GM12878 (cell line): ENCODE measurements at regions not wholly inside any gene's neighbourhood (a gene's known extent, or its start where the extent isn't known, plus 50 kb on each side); places are given as distances from the start of the nearest gene placed in this dataset.

Experiments
- ATAC-seq: fragments of 200-7000 bp; cut with Tn5 transposase; 3 replicates; pipeline ENCODE4 v1.9.1; 2020; ENCODE audit warnings: mild to moderate bottlenecking, moderate library complexity
- BruUV-seq: library from RNA; stranded (reverse); fragments of 400-500 nt; replicated peaks from 2 replicates; lab custom pipeline; 2021; lab: Mats Ljungman, UMichigan
- CTCF ChIA-PET: fragments of 300-600 bp; sonication (Branson Sonifier 250); formaldehyde crosslinking; extraction: SDS; loops from one replicate; lab custom pipeline; 2021; ENCODE audit warnings: inconsistent platforms; lab: Yijun Ruan, JAX
- POLR2A ChIA-PET: fragments of 350-600 bp; formaldehyde crosslinking; extraction: SDS; loops from one replicate; lab custom pipeline; 2021; ENCODE audit warnings: inconsistent platforms; lab: Charles Lee
- RAD21 ChIA-PET: fragments of 300-600 bp; sonication (Branson Sonifier 250); formaldehyde crosslinking; loops from one replicate; lab custom pipeline; 2023; ENCODE audit warnings: antibody characterized with exemption; ENCODE audit not compliant: unreplicated experiment; lab: Charles Lee
- SMC1A ChIA-PET: fragments of 300-600 bp; sonication (Branson Sonifier 250); formaldehyde crosslinking; loops from one replicate; lab custom pipeline; 2023; ENCODE audit not compliant: unreplicated experiment, uncharacterized antibody; lab: Charles Lee
- DNase-seq: peaks from one replicate; pipeline ENCODE4 v3.0.0-alpha.2; 2011; ENCODE audit warnings: low read depth, low spot score
- FAIRE-seq: peaks from 3 replicates; lab custom pipeline; 2011; peaks lifted over from hg19 to GRCh38; lab: Jason Lieb, UNC
- H2AFZ ChIP-seq: 2 replicates; pipeline ENCODE4 v1.6.0; 2011; ENCODE audit warnings: low read depth, low read length, control low read depth; ENCODE audit not compliant: control insufficient read depth
- H3K27ac ChIP-seq: 2 replicates; pipeline ENCODE4 v1.5.1; 2011; ENCODE audit warnings: control low read depth; ENCODE audit not compliant: control insufficient read depth, insufficient read depth
- H3K27me3 ChIP-seq, 2 experiments: replicated peaks in 1 of 2; 2 replicates each; pipeline versions ENCODE4 v1.6.0 to v1.6.1; 2011; ENCODE audit warnings: low read length in 1 of 2; ENCODE audit not compliant: control insufficient read depth in 2 of 2, insufficient read depth in 2 of 2
- H3K36me3 ChIP-seq, 2 experiments: 2 replicates each; pipeline ENCODE4 v1.5.1; 2011; ENCODE audit warnings: low read length in 1 of 2; ENCODE audit not compliant: control insufficient read depth in 2 of 2, insufficient read depth in 2 of 2
- H3K4me1 ChIP-seq: 2 replicates; pipeline ENCODE4 v1.6.1; 2011; ENCODE audit warnings: mild to moderate bottlenecking, low read length, moderate library complexity, mixed read lengths; ENCODE audit not compliant: control insufficient read depth, insufficient read depth
- H3K4me2 ChIP-seq: 2 replicates; pipeline ENCODE4 v1.6.0; 2011; ENCODE audit warnings: control low read depth; ENCODE audit not compliant: control insufficient read depth, insufficient read depth
- H3K4me3 ChIP-seq: fragments of 200-600 bp; sonication (generic); 2 replicates; pipeline ENCODE4 v1.5.1; 2016
- H3K79me2 ChIP-seq: 2 replicates; pipeline ENCODE4 v1.6.0; 2011; ENCODE audit warnings: low read length; ENCODE audit not compliant: control insufficient read depth, insufficient read depth
- H3K9ac ChIP-seq: 2 replicates; pipeline ENCODE4 v1.8.0; 2011; ENCODE audit warnings: low read length, control low read depth, mixed read lengths; ENCODE audit not compliant: control insufficient read depth, insufficient read depth
- H3K9me3 ChIP-seq: replicated peaks from 3 replicates; pipeline ENCODE4 v1.5.1; 2011; ENCODE audit warnings: mild to moderate bottlenecking, low read length; ENCODE audit not compliant: control insufficient read depth, insufficient read depth
- H4K20me1 ChIP-seq: 2 replicates; pipeline ENCODE4 v1.6.0; 2011; ENCODE audit not compliant: control insufficient read depth, insufficient read depth
- BMI1 ChIP-seq: fragments of 450-650 bp; IDR thresholded peaks from 2 replicates; pipeline ENCODE4 v1.6.1; 2016; ENCODE audit warnings: mild to moderate bottlenecking, moderate library complexity, borderline replicate concordance
- CREB1 ChIP-seq: IDR thresholded peaks from 2 replicates; pipeline ENCODE4 v1.6.1; 2012; ENCODE audit warnings: low read depth, mild to moderate bottlenecking, inconsistent platforms
- CTCF ChIP-seq, 3 experiments: IDR thresholded peaks in 2 of 3; conservative IDR thresholded peaks in 1 of 3; 2 replicates each; pipeline ENCODE4 v1.5.1; 2011; ENCODE audit warnings: low read depth in 3 of 3, low read length in 3 of 3, mild to moderate bottlenecking in 3 of 3, control low read depth in 2 of 3, moderate library complexity in 2 of 3, inconsistent platforms in 1 of 3, mixed read lengths in 1 of 3; ENCODE audit not compliant: control insufficient read depth in 2 of 3, insufficient read depth in 1 of 3; ENCODE audit errors: extremely low read depth in 1 of 3
- DPF2 ChIP-seq: fragments of 450-650 bp; IDR thresholded peaks from 2 replicates; pipeline ENCODE4 v1.6.1; 2017; ENCODE audit warnings: mild to moderate bottlenecking
- HCFC1 ChIP-seq: fragments of 150-350 bp; IDR thresholded peaks from 2 replicates; pipeline ENCODE4 v1.6.1; 2014; ENCODE audit warnings: low read length
- HSF1 ChIP-seq: fragments of 150-350 bp; IDR thresholded peaks from 2 replicates; pipeline ENCODE4 v1.6.1; 2014; ENCODE audit warnings: mild to moderate bottlenecking, low read depth, low read length
- IKZF2 ChIP-seq, 2 experiments: fragments of 450-650 bp; IDR thresholded peaks; 2 replicates each; pipeline ENCODE4 v1.6.1; 2017; ENCODE audit warnings: mild to moderate bottlenecking in 2 of 2, moderate library complexity in 2 of 2
- JUNB ChIP-seq: IDR thresholded peaks from 2 replicates; pipeline ENCODE4 v1.6.1; 2016; ENCODE audit warnings: antibody characterized with exemption, mild to moderate bottlenecking
- NKRF ChIP-seq: fragments of 450-650 bp; conservative IDR thresholded peaks from 2 replicates; pipeline ENCODE4 v1.6.1; 2017; ENCODE audit warnings: mild to moderate bottlenecking, moderate library complexity
- NR2C1 ChIP-seq: fragments of 450-650 bp; IDR thresholded peaks from 2 replicates; pipeline ENCODE4 v1.6.1; 2017; ENCODE audit warnings: antibody characterized with exemption, mild to moderate bottlenecking, moderate library complexity
- NR2F1 ChIP-seq: fragments of 450-650 bp; conservative IDR thresholded peaks from 2 replicates; pipeline ENCODE4 v1.6.1; 2017; ENCODE audit warnings: mild to moderate bottlenecking
- POLR2AphosphoS5 ChIP-seq: IDR thresholded peaks from 2 replicates; pipeline ENCODE4 v1.6.1; 2011; ENCODE audit warnings: mild to moderate bottlenecking, low read length, inconsistent platforms
- PRDM15 ChIP-seq: fragments of 450-650 bp; formaldehyde crosslinking; IDR thresholded peaks from 2 replicates; pipeline ENCODE4 v1.4.0; 2020; ENCODE audit warnings: mild to moderate bottlenecking, moderate library complexity
- USF1 ChIP-seq: IDR thresholded peaks from 2 replicates; pipeline ENCODE4 v1.6.1; 2011; ENCODE audit warnings: borderline replicate concordance, low read depth, mild to moderate bottlenecking, moderate library complexity, mixed read lengths, low read length; ENCODE audit not compliant: insufficient read depth; ENCODE audit errors: extremely low read length
- ZNF24 ChIP-seq: fragments of 450-650 bp; IDR thresholded peaks from 2 replicates; pipeline ENCODE4 v1.6.1; 2017; ENCODE audit warnings: antibody characterized with exemption, mild to moderate bottlenecking
- WGBS: methylation state at CpG from one replicate; pipeline ENCODE4 v1.1.6; 2016; ENCODE audit warnings: low lambda C conversion rate; ENCODE audit not compliant: insufficient replicate concordance, insufficient coverage; ENCODE audit errors: missing lambda C conversion rate; 5-methylcytosine and 5-hydroxymethylcytosine counted together
- in situ Hi-C: fragments of 300-500 bp; cut with MboI; formaldehyde crosslinking; loops from 9 replicates; pipeline ENCODE4 v1.14.3; 2018; ENCODE audit warnings: mixed read lengths
- intact Hi-C: fragments of 100-400 bp; cut with micrococcal nuclease; formaldehyde crosslinking; loops from one replicate; pipeline ENCODE4 v1.14.2; 2022; ENCODE audit not compliant: unreplicated experiment

GRCh38 chr9:131808291-131808690, 68.4 kb upstream of the RAPGEF1 start:
- ChIA-PET POLR2A (interaction anchor here (0.6 kb wide), 1 partner anchor 241 kb away, joined by 5 read pairs; no protein-coding TSS in a partner anchor), SMC1A (no interaction called here), CTCF (no interaction called here), RAD21 (no interaction called here)
- no peak overlapping the region for H3K4me2 ChIP-seq
- intact Hi-C loops, result no loop called here
- peaks cover 1 to 2% of the 10 kb centered on the region in 2 experiments; a peak in 3 of 4 replicates for H3K27me3 ChIP-seq
- BruUV-seq, result no TSS peak
- H3K79me2 ChIP-seq, result no peaks in the 10 kb centered on the region
- no peaks in the 10 kb centered on the region for H3K36me3 ChIP-seq
- H3K9ac ChIP-seq, result no peak overlapping the region
- no peak overlapping the region for H3K27ac ChIP-seq
- no peaks in the 10 kb centered on the region for H3K9me3 ChIP-seq
- H4K20me1 ChIP-seq, result no peaks in the 10 kb centered on the region
- no peak overlapping the region for H3K4me3 ChIP-seq
- 28% methylated on average over 7 of the region's 7 CpGs for WGBS
- DNase-seq, result no peak
- in situ Hi-C loops, result no loop called here
- H3K4me1 ChIP-seq, result no peaks in the 10 kb centered on the region
- ATAC-seq, result no peak
- no peak for FAIRE-seq
- no peak overlapping the region for H2AFZ ChIP-seq
- TF ChIP-seq IKZF2 (IDR thresholded peaks at IDR 0.05) (no peak), JUNB (no peak), CREB1 (no peak), ZNF24 (no peak), CTCF (IDR thresholded peaks at IDR 0.05 in 2 of 3, conservative IDR thresholded peaks at IDR 0.05 in 1 of 3; ENCODE audit: control insufficient read depth in 2 of 3, extremely low read depth in 1 of 3, insufficient read depth in 1 of 3, low read depth in 3 of 3, low read length in 3 of 3) (no peak), POLR2AphosphoS5 (no peak), BMI1 (no peak), NR2C1 (no peak), USF1 (no peak), DPF2 (no peak), NR2F1 (no peak), HSF1 (no peak), NKRF (no peak), PRDM15 (CRISPR knock-in tag) (no peak), HCFC1 (no peak)
